ENCODE measurements at regions not wholly inside any gene's neighbourhood (a gene's known extent, or its start where the extent isn't known, plus 50 kb on each side); places are given as distances from the start of the nearest gene placed in this dataset.

DNA sequence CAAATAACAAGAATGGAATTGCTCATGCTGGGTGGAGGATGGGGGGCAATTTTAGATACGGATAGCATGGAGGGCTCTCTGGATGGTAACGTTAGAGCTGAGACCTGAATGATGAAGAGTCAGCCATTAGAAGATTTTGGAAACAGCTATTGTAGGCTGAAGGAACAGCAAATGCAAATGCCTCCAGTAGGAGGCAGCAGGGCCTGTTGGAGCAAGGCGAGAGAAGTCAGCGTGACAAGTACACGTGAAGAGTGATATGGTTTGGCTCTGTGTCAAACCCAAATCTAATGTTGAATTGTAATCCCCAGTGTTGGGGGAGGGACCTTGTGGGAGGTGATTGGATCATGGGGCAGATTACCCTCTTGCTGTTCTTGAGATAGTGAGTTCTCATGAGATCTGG is 59.3 kb upstream of the SOD3 start:
- TF ChIP-seq POLR2A (IDR thresholded peaks at IDR 0.05) = no peak
- TF ChIP-seq, protein P1, sequence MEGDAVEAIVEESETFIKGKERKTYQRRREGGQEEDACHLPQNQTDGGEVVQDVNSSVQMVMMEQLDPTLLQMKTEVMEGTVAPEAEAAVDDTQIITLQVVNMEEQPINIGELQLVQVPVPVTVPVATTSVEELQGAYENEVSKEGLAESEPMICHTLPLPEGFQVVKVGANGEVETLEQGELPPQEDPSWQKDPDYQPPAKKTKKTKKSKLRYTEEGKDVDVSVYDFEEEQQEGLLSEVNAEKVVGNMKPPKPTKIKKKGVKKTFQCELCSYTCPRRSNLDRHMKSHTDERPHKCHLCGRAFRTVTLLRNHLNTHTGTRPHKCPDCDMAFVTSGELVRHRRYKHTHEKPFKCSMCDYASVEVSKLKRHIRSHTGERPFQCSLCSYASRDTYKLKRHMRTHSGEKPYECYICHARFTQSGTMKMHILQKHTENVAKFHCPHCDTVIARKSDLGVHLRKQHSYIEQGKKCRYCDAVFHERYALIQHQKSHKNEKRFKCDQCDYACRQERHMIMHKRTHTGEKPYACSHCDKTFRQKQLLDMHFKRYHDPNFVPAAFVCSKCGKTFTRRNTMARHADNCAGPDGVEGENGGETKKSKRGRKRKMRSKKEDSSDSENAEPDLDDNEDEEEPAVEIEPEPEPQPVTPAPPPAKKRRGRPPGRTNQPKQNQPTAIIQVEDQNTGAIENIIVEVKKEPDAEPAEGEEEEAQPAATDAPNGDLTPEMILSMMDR (IDR thresholded peaks at IDR 0.05) = peak in 3 of 7 experiments; percentile 7 to 33 (median 23)

Data from body of pancreas (tissue), 4 donors.